ENCODE measurements at regions not wholly inside any gene's neighbourhood (a gene's known extent, or its start where the extent isn't known, plus 50 kb on each side); places are given as distances from the start of the nearest gene placed in this dataset.

- TF ChIP-seq, protein P1, sequence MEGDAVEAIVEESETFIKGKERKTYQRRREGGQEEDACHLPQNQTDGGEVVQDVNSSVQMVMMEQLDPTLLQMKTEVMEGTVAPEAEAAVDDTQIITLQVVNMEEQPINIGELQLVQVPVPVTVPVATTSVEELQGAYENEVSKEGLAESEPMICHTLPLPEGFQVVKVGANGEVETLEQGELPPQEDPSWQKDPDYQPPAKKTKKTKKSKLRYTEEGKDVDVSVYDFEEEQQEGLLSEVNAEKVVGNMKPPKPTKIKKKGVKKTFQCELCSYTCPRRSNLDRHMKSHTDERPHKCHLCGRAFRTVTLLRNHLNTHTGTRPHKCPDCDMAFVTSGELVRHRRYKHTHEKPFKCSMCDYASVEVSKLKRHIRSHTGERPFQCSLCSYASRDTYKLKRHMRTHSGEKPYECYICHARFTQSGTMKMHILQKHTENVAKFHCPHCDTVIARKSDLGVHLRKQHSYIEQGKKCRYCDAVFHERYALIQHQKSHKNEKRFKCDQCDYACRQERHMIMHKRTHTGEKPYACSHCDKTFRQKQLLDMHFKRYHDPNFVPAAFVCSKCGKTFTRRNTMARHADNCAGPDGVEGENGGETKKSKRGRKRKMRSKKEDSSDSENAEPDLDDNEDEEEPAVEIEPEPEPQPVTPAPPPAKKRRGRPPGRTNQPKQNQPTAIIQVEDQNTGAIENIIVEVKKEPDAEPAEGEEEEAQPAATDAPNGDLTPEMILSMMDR (IDR thresholded peaks at IDR 0.05) = no peak
- TF ChIP-seq POLR2A (IDR thresholded peaks at IDR 0.05) = no peak
Observed at GRCh38 chr15:69606921-69607500, 154.4 kb downstream of the RPLP1 start.
